ENCODE measurements at regions not wholly inside any gene's neighbourhood (a gene's known extent, or its start where the extent isn't known, plus 50 kb on each side); places are given as distances from the start of the nearest gene placed in this dataset.

DNA sequence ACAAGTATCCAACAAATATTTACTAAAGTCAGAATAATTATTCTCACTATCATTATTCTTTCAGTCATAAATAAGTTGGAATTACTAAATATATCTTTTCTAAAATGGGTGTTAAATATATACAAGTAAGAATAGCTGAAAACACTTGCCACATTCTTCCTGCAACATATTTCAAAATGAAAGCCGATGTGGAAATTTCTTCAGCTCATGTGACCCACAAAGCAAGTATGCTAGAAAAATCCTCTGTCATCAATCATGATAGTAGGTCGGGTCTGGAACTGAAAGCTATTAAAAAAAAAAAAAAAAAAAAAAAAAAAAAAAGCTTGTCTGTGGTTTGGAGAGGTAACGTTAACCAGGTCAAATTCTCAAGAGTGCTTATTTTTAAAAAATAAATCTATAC, 344.7 kb downstream of the NEBL start:
- TF ChIP-seq, protein P1, sequence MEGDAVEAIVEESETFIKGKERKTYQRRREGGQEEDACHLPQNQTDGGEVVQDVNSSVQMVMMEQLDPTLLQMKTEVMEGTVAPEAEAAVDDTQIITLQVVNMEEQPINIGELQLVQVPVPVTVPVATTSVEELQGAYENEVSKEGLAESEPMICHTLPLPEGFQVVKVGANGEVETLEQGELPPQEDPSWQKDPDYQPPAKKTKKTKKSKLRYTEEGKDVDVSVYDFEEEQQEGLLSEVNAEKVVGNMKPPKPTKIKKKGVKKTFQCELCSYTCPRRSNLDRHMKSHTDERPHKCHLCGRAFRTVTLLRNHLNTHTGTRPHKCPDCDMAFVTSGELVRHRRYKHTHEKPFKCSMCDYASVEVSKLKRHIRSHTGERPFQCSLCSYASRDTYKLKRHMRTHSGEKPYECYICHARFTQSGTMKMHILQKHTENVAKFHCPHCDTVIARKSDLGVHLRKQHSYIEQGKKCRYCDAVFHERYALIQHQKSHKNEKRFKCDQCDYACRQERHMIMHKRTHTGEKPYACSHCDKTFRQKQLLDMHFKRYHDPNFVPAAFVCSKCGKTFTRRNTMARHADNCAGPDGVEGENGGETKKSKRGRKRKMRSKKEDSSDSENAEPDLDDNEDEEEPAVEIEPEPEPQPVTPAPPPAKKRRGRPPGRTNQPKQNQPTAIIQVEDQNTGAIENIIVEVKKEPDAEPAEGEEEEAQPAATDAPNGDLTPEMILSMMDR (IDR thresholded peaks at IDR 0.05; ENCODE audit: low read depth, low read length, missing input control) = no peak
- TF ChIP-seq YY1 (IDR thresholded peaks at IDR 0.05) = no peak
- no peak for TF ChIP-seq TAF1 (conservative IDR thresholded peaks at IDR 0.05)
- TF ChIP-seq GABPA (IDR thresholded peaks at IDR 0.05 in 1 of 2, conservative IDR thresholded peaks at IDR 0.05 in 1 of 2) = no peak
- TF ChIP-seq, protein P2, sequence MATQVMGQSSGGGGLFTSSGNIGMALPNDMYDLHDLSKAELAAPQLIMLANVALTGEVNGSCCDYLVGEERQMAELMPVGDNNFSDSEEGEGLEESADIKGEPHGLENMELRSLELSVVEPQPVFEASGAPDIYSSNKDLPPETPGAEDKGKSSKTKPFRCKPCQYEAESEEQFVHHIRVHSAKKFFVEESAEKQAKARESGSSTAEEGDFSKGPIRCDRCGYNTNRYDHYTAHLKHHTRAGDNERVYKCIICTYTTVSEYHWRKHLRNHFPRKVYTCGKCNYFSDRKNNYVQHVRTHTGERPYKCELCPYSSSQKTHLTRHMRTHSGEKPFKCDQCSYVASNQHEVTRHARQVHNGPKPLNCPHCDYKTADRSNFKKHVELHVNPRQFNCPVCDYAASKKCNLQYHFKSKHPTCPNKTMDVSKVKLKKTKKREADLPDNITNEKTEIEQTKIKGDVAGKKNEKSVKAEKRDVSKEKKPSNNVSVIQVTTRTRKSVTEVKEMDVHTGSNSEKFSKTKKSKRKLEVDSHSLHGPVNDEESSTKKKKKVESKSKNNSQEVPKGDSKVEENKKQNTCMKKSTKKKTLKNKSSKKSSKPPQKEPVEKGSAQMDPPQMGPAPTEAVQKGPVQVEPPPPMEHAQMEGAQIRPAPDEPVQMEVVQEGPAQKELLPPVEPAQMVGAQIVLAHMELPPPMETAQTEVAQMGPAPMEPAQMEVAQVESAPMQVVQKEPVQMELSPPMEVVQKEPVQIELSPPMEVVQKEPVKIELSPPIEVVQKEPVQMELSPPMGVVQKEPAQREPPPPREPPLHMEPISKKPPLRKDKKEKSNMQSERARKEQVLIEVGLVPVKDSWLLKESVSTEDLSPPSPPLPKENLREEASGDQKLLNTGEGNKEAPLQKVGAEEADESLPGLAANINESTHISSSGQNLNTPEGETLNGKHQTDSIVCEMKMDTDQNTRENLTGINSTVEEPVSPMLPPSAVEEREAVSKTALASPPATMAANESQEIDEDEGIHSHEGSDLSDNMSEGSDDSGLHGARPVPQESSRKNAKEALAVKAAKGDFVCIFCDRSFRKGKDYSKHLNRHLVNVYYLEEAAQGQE (IDR thresholded peaks at IDR 0.05) = no peak
- no peak for TF ChIP-seq RAD21 (IDR thresholded peaks at IDR 0.05)
- TF ChIP-seq, protein P3, sequence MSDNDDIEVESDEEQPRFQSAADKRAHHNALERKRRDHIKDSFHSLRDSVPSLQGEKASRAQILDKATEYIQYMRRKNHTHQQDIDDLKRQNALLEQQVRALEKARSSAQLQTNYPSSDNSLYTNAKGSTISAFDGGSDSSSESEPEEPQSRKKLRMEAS (IDR thresholded peaks at IDR 0.05) = no peak
- TF ChIP-seq RXRA (IDR thresholded peaks at IDR 0.05) = no peak
- no peak for TF ChIP-seq EGR1 (IDR thresholded peaks at IDR 0.05; ENCODE audit: low read depth in 2 of 2)
- TF ChIP-seq, protein P4, sequence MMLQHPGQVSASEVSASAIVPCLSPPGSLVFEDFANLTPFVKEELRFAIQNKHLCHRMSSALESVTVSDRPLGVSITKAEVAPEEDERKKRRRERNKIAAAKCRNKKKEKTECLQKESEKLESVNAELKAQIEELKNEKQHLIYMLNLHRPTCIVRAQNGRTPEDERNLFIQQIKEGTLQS (IDR thresholded peaks at IDR 0.05) = no peak

All from liver (tissue), 3 donors.